CD14-positive monocyte (primary cell): ENCODE measurements at regions not wholly inside any gene's neighbourhood (a gene's known extent, or its start where the extent isn't known, plus 50 kb on each side); places are given as distances from the start of the nearest gene placed in this dataset.

ENCODE experiments used
- DNase-seq, 3 donors: peaks; one replicate each; pipeline ENCODE4 v3.0.0-alpha.2; 2011 to 2022
- H2AFZ ChIP-seq: 2 replicates; pipeline ENCODE4 v1.6.0; 2012; ENCODE audit warnings: mild to moderate bottlenecking, low read depth, low read length, inconsistent platforms; ENCODE audit not compliant: insufficient read depth, poor library complexity, severe bottlenecking
- H3K27ac ChIP-seq, 2 donors: 1 replicate in 1 of 2; 2 replicates in 1 of 2; pipeline ENCODE4 v1.5.1; 2012 to 2013; ENCODE audit warnings: low read length in 2 of 2, control low read depth in 1 of 2, inconsistent platforms in 1 of 2, low read depth in 1 of 2, mild to moderate bottlenecking in 1 of 2
- H3K27me3 ChIP-seq, 2 donors: one replicate each; pipeline versions ENCODE4 v1.6.0 to v1.6.1; 2011 to 2013; ENCODE audit warnings: low read length in 2 of 2; ENCODE audit not compliant: control insufficient read depth in 2 of 2, insufficient read depth in 2 of 2
- H3K36me3 ChIP-seq, 2 donors: replicated peaks in 1 of 2; 1 replicate in 1 of 2; 2 replicates in 1 of 2; pipeline versions ENCODE4 v1.5.1 to v1.6.1; 2012 to 2013; ENCODE audit warnings: low read length in 2 of 2, control low read depth in 1 of 2, inconsistent platforms in 1 of 2, mild to moderate bottlenecking in 1 of 2; ENCODE audit not compliant: insufficient read depth in 2 of 2, control insufficient read depth in 1 of 2
- H3K4me1 ChIP-seq, 2 donors: 1 replicate in 1 of 2; 2 replicates in 1 of 2; pipeline versions ENCODE4 v1.5.1 to v1.6.1; 2012 to 2013; ENCODE audit warnings: low read length in 2 of 2, control low read depth in 1 of 2, inconsistent platforms in 1 of 2, mild to moderate bottlenecking in 1 of 2, moderate library complexity in 1 of 2; ENCODE audit not compliant: insufficient read depth in 2 of 2, control insufficient read depth in 1 of 2
- H3K4me2 ChIP-seq: replicated peaks from 2 replicates; pipeline ENCODE3; 2012; ENCODE audit warnings: low read length, moderate library complexity, mild to moderate bottlenecking; ENCODE audit not compliant: poor library complexity, severe bottlenecking; ENCODE audit errors: extremely low read depth
- H3K4me3 ChIP-seq, 3 experiments: fragments of 200-600 bp in 1 of 3; sonication (generic) in 1 of 3; replicated peaks in 1 of 3; 1 replicate in 2 of 3; 2 replicates in 1 of 3; pipeline ENCODE4 v1.5.1; 2011 to 2013; ENCODE audit warnings: low read length in 3 of 3, mild to moderate bottlenecking in 3 of 3, control low read depth in 2 of 3, low read depth in 2 of 3, inconsistent platforms in 1 of 3, moderate library complexity in 1 of 3
- H3K79me2 ChIP-seq: 2 replicates; pipeline ENCODE4 v1.6.0; 2012; ENCODE audit warnings: mild to moderate bottlenecking, control low read depth, inconsistent platforms, low read length, moderate library complexity; ENCODE audit not compliant: insufficient read depth
- H3K9ac ChIP-seq: 2 replicates; pipeline ENCODE4 v1.6.0; 2017; ENCODE audit warnings: low read length, mild to moderate bottlenecking; ENCODE audit not compliant: insufficient read depth, poor library complexity, severe bottlenecking
- H3K9me3 ChIP-seq, 2 donors: replicated peaks in 1 of 2; 1 replicate in 1 of 2; 2 replicates in 1 of 2; pipeline versions ENCODE4 v1.5.1 to v1.6.1; 2012 to 2013; ENCODE audit warnings: low read length in 2 of 2, control low read depth in 1 of 2; ENCODE audit not compliant: control insufficient read depth in 1 of 2, insufficient read depth in 1 of 2
- H4K20me1 ChIP-seq: 2 replicates; pipeline ENCODE4 v1.6.0; 2012; ENCODE audit warnings: mild to moderate bottlenecking, low read length, control low read depth, moderate library complexity; ENCODE audit not compliant: insufficient read depth
- H3K27ac Mint-ChIP-seq, 7 donors: one replicate each; pipeline ENCODE4 v1.8.0; 2020; ENCODE audit warnings: mild to moderate bottlenecking in 7 of 7, mixed read lengths in 7 of 7, moderate library complexity in 6 of 7, inconsistent platforms in 2 of 7
- H3K27me3 Mint-ChIP-seq, 3 donors: one replicate each; pipeline ENCODE4 v1.8.0; 2021 to 2022; ENCODE audit warnings: low read depth in 3 of 3, mild to moderate bottlenecking in 3 of 3, mixed read lengths in 3 of 3, moderate library complexity in 3 of 3, inconsistent platforms in 1 of 3
- H3K36me3 Mint-ChIP-seq, 2 donors: one replicate each; pipeline ENCODE4 v1.8.0; 2020; ENCODE audit warnings: mixed read lengths in 2 of 2, inconsistent platforms in 1 of 2, mild to moderate bottlenecking in 1 of 2
- H3K4me1 Mint-ChIP-seq: one replicate; pipeline ENCODE4 v1.8.0; 2020; ENCODE audit warnings: mild to moderate bottlenecking, mixed read lengths
- H3K4me3 Mint-ChIP-seq, 2 donors: one replicate each; pipeline ENCODE4 v1.8.0; 2020; ENCODE audit warnings: mild to moderate bottlenecking in 2 of 2, mixed read lengths in 2 of 2, moderate library complexity in 1 of 2
- H3K9me3 Mint-ChIP-seq, 7 donors: one replicate each; pipeline ENCODE4 v1.8.0; 2020 to 2022; ENCODE audit warnings: mixed read lengths in 7 of 7, mild to moderate bottlenecking in 6 of 7, moderate library complexity in 6 of 7, inconsistent platforms in 2 of 7
- WGBS: methylation state at CpG from one replicate; pipeline ENCODE4 v1.1.5; 2013; ENCODE audit warnings: missing lambda C conversion rate; ENCODE audit not compliant: insufficient coverage; 5-methylcytosine and 5-hydroxymethylcytosine counted together
- intact Hi-C, 2 donors: fragments of 100-400 bp; cut with micrococcal nuclease; formaldehyde crosslinking; loops; one replicate each; pipeline versions ENCODE4 v1.15.0 to v1.15.1; 2023
- TF ChIP-seq, protein P1 (sequence below): fragments of 200-600 bp; IDR thresholded peaks from one replicate; pipeline ENCODE4 v1.8.0; 2022; ENCODE audit warnings: antibody characterized with exemption, mild to moderate bottlenecking

DNA sequence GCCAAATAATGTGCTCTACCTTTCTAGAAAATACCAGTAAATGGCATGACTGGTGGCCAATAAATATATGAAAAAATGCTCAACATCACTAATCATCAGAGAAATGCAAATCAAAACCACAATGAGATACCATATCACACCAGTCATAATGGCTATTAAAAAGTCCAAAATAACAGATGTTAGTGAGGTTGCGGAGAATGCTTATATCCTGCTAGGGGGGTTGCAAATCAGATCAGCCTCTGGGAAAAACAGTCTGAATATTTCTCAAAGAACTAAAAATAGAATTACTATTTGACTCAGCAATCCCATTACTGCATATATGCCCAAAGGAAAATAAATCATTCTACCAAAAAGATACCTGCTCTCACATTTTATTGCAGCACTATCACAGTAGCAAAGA is 115.1 kb downstream of the RASGEF1B start:
- Mint-ChIP-seq H3K27ac (no peak overlapping the region), H3K4me3 (no peak overlapping the region), H3K9me3 (peaks cover 0 to 3% (median 0%) of the 10 kb centered on the region in 7 donors), H3K36me3 (no peaks in the 10 kb centered on the region), H3K4me1 (peaks cover 6% of the 10 kb centered on the region), H3K27me3 (peaks cover 0 to 4% (median 0%) of the 10 kb centered on the region in 3 donors)
- no peaks in the 10 kb centered on the region for H3K36me3 ChIP-seq
- H3K9ac ChIP-seq, result no peak overlapping the region
- no peak overlapping the region for H2AFZ ChIP-seq
- H3K4me1 ChIP-seq, result no peaks in the 10 kb centered on the region
- intact Hi-C loops, result no loop called here
- no peaks in the 10 kb centered on the region for H3K79me2 ChIP-seq
- TF ChIP-seq, protein P1, sequence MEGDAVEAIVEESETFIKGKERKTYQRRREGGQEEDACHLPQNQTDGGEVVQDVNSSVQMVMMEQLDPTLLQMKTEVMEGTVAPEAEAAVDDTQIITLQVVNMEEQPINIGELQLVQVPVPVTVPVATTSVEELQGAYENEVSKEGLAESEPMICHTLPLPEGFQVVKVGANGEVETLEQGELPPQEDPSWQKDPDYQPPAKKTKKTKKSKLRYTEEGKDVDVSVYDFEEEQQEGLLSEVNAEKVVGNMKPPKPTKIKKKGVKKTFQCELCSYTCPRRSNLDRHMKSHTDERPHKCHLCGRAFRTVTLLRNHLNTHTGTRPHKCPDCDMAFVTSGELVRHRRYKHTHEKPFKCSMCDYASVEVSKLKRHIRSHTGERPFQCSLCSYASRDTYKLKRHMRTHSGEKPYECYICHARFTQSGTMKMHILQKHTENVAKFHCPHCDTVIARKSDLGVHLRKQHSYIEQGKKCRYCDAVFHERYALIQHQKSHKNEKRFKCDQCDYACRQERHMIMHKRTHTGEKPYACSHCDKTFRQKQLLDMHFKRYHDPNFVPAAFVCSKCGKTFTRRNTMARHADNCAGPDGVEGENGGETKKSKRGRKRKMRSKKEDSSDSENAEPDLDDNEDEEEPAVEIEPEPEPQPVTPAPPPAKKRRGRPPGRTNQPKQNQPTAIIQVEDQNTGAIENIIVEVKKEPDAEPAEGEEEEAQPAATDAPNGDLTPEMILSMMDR, result no peak
- no peaks in the 10 kb centered on the region for H3K9me3 ChIP-seq
- DNase-seq, result no peak
- H3K27ac ChIP-seq, result no peak overlapping the region
- H3K4me2 ChIP-seq, result no peak overlapping the region
- no peaks in the 10 kb centered on the region for H3K27me3 ChIP-seq
- WGBS, result no CpG with 5 or more reads among the region's 1 CpG
- H3K4me3 ChIP-seq, result no peak overlapping the region
- H4K20me1 ChIP-seq, result no peaks in the 10 kb centered on the region

DNA sequence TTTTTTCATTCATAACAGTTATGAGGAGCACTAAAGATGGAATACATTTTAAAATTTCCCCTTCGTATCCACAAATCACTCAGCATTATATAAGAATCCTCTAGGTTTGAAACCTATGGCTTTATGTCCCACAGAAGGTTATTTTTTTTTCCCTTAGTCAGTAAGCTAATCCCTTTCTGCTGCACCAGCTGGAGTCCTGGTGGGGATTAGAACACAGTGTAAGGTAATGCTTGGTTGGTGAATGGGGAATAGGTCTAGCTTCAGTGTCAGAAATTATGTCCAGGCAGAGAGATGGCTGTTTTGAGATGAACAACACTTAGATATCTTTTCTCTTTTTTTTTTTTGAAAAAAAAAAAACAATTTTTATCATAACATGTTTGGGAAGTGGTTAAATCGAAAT is 116.6 kb downstream of the RASGEF1B start:
- TF ChIP-seq, protein P1, result no peak
- intact Hi-C loops, result no loop called here
- Mint-ChIP-seq H3K27me3 (peaks cover 0 to 2% (median 0%) of the 10 kb centered on the region in 3 donors), H3K4me1 (peaks cover 6% of the 10 kb centered on the region), H3K36me3 (no peaks in the 10 kb centered on the region), H3K9me3 (peaks cover 0 to 3% (median 0%) of the 10 kb centered on the region in 7 donors), H3K27ac (no peak overlapping the region), H3K4me3 (no peak overlapping the region)
- WGBS, result no CpG with 5 or more reads among the region's 2 CpGs
- H3K4me3 ChIP-seq, result no peak overlapping the region
- H3K4me1 ChIP-seq, result no peaks in the 10 kb centered on the region
- no peak overlapping the region for H3K4me2 ChIP-seq
- no peak overlapping the region for H2AFZ ChIP-seq
- no peaks in the 10 kb centered on the region for H3K27me3 ChIP-seq
- H3K36me3 ChIP-seq, result no peaks in the 10 kb centered on the region
- H3K27ac ChIP-seq, result no peak overlapping the region
- no peaks in the 10 kb centered on the region for H3K79me2 ChIP-seq
- H3K9me3 ChIP-seq, result no peaks in the 10 kb centered on the region
- H4K20me1 ChIP-seq, result no peaks in the 10 kb centered on the region
- DNase-seq, result no peak
- H3K9ac ChIP-seq, result no peak overlapping the region
